Fibroblast of mammary gland (primary cell): ENCODE measurements at regions not wholly inside any gene's neighbourhood (a gene's known extent, or its start where the extent isn't known, plus 50 kb on each side); places are given as distances from the start of the nearest gene placed in this dataset.

Experiments used
- DNase-seq: peaks from one replicate; pipeline ENCODE4 v3.0.0-alpha.2; 2010; ENCODE audit warnings: low read depth
- H3K4me3 ChIP-seq: 2 replicates; pipeline ENCODE4 v1.5.1; 2011; ENCODE audit warnings: low read depth, mild to moderate bottlenecking, low read length, moderate library complexity; ENCODE audit not compliant: control insufficient read depth
- TF ChIP-seq, protein P1 (sequence below): conservative IDR thresholded peaks from 2 replicates; pipeline ENCODE4 v1.5.1; 2011; ENCODE audit warnings: low read depth, low read length, inconsistent platforms; ENCODE audit not compliant: control insufficient read depth, insufficient read depth

DNA sequence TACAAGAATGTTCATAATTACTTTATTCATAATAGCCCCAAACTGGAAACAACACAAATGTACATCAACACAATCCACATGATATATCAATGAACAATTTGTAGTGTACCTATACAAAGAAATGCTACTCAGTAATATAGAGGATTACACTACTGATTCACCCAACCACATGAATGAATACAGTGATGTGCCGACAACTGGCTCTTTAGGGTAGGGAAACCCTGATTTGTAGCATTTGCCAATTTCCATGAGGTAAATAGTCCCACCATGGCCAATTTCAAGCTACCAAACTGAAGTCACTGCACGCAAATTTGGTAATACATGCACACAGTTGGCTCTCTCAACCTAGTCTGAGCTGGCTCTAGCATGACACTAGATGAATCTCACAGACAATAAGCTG lies 190.4 kb upstream of the KRR1 start:
- TF ChIP-seq, protein P1, sequence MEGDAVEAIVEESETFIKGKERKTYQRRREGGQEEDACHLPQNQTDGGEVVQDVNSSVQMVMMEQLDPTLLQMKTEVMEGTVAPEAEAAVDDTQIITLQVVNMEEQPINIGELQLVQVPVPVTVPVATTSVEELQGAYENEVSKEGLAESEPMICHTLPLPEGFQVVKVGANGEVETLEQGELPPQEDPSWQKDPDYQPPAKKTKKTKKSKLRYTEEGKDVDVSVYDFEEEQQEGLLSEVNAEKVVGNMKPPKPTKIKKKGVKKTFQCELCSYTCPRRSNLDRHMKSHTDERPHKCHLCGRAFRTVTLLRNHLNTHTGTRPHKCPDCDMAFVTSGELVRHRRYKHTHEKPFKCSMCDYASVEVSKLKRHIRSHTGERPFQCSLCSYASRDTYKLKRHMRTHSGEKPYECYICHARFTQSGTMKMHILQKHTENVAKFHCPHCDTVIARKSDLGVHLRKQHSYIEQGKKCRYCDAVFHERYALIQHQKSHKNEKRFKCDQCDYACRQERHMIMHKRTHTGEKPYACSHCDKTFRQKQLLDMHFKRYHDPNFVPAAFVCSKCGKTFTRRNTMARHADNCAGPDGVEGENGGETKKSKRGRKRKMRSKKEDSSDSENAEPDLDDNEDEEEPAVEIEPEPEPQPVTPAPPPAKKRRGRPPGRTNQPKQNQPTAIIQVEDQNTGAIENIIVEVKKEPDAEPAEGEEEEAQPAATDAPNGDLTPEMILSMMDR: no peak
- H3K4me3 ChIP-seq: no peak overlapping the region
- no peak for DNase-seq

- TF ChIP-seq, protein P1: no peak
- DNase-seq: peak; percentile 85
- no peak overlapping the region for H3K4me3 ChIP-seq
Measured at GRCh38 chr12:75699728-75700496, 188.5 kb upstream of the KRR1 start.

- no peak for DNase-seq
Measured at GRCh38 chr12:75699251-75699650, 187.8 kb upstream of the KRR1 start.

GRCh38 chr12:75698052-75698451 lies 186.6 kb upstream of the KRR1 start:
- no peak for DNase-seq
- TF ChIP-seq, protein P1: no peak
- no peak overlapping the region for H3K4me3 ChIP-seq

More at GRCh38 chr12:75699251-75699650, 187.8 kb upstream of the KRR1 start:
- no peak overlapping the region for H3K4me3 ChIP-seq
- TF ChIP-seq, protein P1: no peak

- DNase-seq: no peak
- TF ChIP-seq, protein P1: no peak
- no peak overlapping the region for H3K4me3 ChIP-seq
Measured at GRCh38 chr12:75695926-75696325, 184.5 kb upstream of the KRR1 start.

DNA sequence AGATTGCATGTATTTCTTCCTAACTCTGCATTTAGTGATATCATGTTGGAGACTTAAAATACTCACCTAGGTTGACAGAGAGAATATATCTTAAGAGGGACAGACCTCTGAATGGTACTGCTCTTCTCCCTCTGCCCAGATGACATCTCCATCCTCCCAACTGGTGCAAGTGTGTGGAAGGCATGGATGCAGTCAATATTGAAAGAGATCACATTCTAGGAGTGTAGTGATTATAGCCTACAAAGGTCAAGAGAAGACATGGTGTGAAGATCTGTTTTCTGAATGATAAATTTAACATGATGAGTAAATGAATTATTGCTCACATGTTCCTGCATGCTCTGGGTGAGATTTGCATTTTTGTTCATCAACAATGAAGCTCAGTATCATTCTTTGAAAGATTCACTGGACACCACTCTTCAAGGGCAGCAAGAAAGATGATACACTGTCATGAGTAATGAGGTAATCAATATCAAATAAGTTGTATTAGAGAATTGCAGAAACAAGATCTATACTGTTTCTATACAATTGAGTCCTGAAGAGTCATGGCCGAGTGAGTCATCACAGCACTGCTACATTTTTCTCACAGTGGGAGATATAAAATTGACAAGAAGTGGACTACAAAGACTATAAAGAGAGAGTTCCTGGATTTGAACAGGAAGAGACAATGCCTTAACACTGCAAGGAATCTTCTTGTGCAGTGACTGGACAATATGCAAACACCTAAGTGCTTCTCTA lies 183.3 kb upstream of the KRR1 start:
- no peak overlapping the region for H3K4me3 ChIP-seq
- peak; percentile 47 for DNase-seq
- TF ChIP-seq, protein P1: no peak
